Keratinocyte (primary cell): ENCODE measurements at regions not wholly inside any gene's neighbourhood (a gene's known extent, or its start where the extent isn't known, plus 50 kb on each side); places are given as distances from the start of the nearest gene placed in this dataset.

ENCODE experiments used
- DNase-seq: peaks from one replicate; pipeline ENCODE4 v3.0.0-alpha.2; 2011; ENCODE audit warnings: low read depth, missing footprints, low spot score
- FAIRE-seq: peaks from 2 replicates; lab custom pipeline; 2011; peaks lifted over from hg19 to GRCh38; lab: Jason Lieb, UNC
- H2AFZ ChIP-seq: 2 replicates; pipeline ENCODE4 v1.6.0; 2012; ENCODE audit warnings: low read length, control low read depth, inconsistent platforms; ENCODE audit not compliant: control insufficient read depth
- H3K27ac ChIP-seq: 2 replicates; pipeline ENCODE4 v1.5.1; 2011; ENCODE audit warnings: low read length; ENCODE audit not compliant: control insufficient read depth, insufficient read depth
- H3K27me3 ChIP-seq: 3 replicates; pipeline ENCODE4 v1.6.0; 2011; ENCODE audit warnings: low read length; ENCODE audit not compliant: control insufficient read depth, insufficient read depth; ENCODE audit errors: extremely low read depth
- H3K36me3 ChIP-seq, 2 experiments: 2 replicates in 1 of 2; 3 replicates in 1 of 2; pipeline ENCODE4 v1.5.1; 2011; ENCODE audit warnings: low read length in 2 of 2, mild to moderate bottlenecking in 1 of 2; ENCODE audit not compliant: control insufficient read depth in 2 of 2, insufficient read depth in 2 of 2; ENCODE audit errors: extremely low read depth in 1 of 2
- H3K4me1 ChIP-seq: 3 replicates; pipeline ENCODE4 v1.5.1; 2011; ENCODE audit warnings: low read length; ENCODE audit not compliant: control insufficient read depth, insufficient read depth; ENCODE audit errors: extremely low read depth
- H3K4me2 ChIP-seq: 3 replicates; pipeline ENCODE4 v1.6.0; 2011; ENCODE audit warnings: low read depth, low read length; ENCODE audit not compliant: control insufficient read depth, insufficient read depth; ENCODE audit errors: extremely low read depth
- H3K4me3 ChIP-seq, 3 experiments: fragments of 200-600 bp in 1 of 3; sonication (generic) in 1 of 3; 2 replicates in 2 of 3; 3 replicates in 1 of 3; pipeline ENCODE4 v1.5.1; 2011 to 2016; ENCODE audit warnings: low read length in 3 of 3, mild to moderate bottlenecking in 3 of 3, control low read depth in 2 of 3, inconsistent platforms in 1 of 3, low read depth in 1 of 3, mixed read lengths in 1 of 3, mixed run types in 1 of 3, moderate library complexity in 1 of 3; ENCODE audit not compliant: control insufficient read depth in 2 of 3, insufficient read depth in 2 of 3; ENCODE audit errors: extremely low read depth in 1 of 3
- H3K79me2 ChIP-seq: 2 replicates; pipeline ENCODE4 v1.6.0; 2012; ENCODE audit warnings: low read length; ENCODE audit not compliant: control insufficient read depth, insufficient read depth
- H3K9ac ChIP-seq: 3 replicates; pipeline ENCODE4 v1.6.0; 2011; ENCODE audit warnings: low read length; ENCODE audit not compliant: control insufficient read depth, insufficient read depth; ENCODE audit errors: extremely low read depth
- H3K9me1 ChIP-seq: 3 replicates; pipeline ENCODE4 v1.6.0; 2011; ENCODE audit warnings: low read length; ENCODE audit not compliant: control insufficient read depth, insufficient read depth; ENCODE audit errors: extremely low read depth
- H3K9me3 ChIP-seq: 2 replicates; pipeline ENCODE4 v1.5.1; 2012; ENCODE audit warnings: low read depth, low read length; ENCODE audit not compliant: control insufficient read depth
- H4K20me1 ChIP-seq: 3 replicates; pipeline ENCODE4 v1.6.0; 2011; ENCODE audit warnings: low read length; ENCODE audit not compliant: control insufficient read depth, insufficient read depth; ENCODE audit errors: extremely low read depth
- EZH2 ChIP-seq: IDR thresholded peaks from one replicate; pipeline ENCODE4 v1.6.1; 2012; ENCODE audit warnings: inconsistent platforms, mild to moderate bottlenecking, low read length, moderate library complexity
- dilution Hi-C: fragments of 300-500 bp; cut with MboI; formaldehyde crosslinking; loops from one replicate; pipeline ENCODE4 v1.7.0; 2020; ENCODE audit warnings: low sequenced_read_pairs; ENCODE audit not compliant: extremely low pct_ligation_motif_present
- TF ChIP-seq, protein P1 (sequence below), 3 experiments: IDR thresholded peaks in 1 of 3; conservative IDR thresholded peaks in 1 of 3; optimal IDR thresholded peaks in 1 of 3; 2 replicates in 2 of 3; 3 replicates in 1 of 3; pipeline versions ENCODE3 to v1.5.1; 2011; ENCODE audit warnings: low read length in 3 of 3, mild to moderate bottlenecking in 3 of 3, moderate library complexity in 2 of 3, control low read depth in 1 of 3, inconsistent platforms in 1 of 3; ENCODE audit not compliant: insufficient read depth in 2 of 3; ENCODE audit errors: extremely low read depth in 1 of 3

DNA sequence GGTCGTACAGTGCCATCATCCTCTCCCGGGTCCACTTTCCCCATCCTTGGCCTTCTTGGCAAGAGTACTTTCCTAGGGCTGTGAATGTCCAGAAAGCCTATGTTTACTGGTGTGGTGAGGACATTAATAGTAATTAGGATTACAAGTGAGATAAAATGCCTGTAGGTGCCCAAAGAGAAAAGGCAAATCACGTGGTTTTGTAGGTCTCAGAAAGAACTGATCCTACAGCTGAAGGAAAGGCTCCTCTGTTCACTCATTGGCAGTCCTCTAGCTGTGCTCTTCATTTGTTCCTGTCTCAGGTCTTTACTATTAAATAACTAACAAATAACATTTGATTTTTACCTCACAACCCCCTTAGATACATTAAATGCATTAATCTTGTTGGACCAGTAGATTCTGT, 220.1 kb upstream of the CBLB start:
- no peak for TF ChIP-seq EZH2
- TF ChIP-seq, protein P1, sequence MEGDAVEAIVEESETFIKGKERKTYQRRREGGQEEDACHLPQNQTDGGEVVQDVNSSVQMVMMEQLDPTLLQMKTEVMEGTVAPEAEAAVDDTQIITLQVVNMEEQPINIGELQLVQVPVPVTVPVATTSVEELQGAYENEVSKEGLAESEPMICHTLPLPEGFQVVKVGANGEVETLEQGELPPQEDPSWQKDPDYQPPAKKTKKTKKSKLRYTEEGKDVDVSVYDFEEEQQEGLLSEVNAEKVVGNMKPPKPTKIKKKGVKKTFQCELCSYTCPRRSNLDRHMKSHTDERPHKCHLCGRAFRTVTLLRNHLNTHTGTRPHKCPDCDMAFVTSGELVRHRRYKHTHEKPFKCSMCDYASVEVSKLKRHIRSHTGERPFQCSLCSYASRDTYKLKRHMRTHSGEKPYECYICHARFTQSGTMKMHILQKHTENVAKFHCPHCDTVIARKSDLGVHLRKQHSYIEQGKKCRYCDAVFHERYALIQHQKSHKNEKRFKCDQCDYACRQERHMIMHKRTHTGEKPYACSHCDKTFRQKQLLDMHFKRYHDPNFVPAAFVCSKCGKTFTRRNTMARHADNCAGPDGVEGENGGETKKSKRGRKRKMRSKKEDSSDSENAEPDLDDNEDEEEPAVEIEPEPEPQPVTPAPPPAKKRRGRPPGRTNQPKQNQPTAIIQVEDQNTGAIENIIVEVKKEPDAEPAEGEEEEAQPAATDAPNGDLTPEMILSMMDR (optimal IDR thresholded peaks at IDR 0.05 in 1 of 3, IDR thresholded peaks at IDR 0.05 in 1 of 3, conservative IDR thresholded peaks at IDR 0.05 in 1 of 3; ENCODE audit: extremely low read depth in 1 of 3, insufficient read depth in 2 of 3, low read length in 3 of 3), result no peak
- Histone ChIP-seq H3K79me2 (no peaks in the 10 kb centered on the region), H3K27ac (no peak overlapping the region), H3K27me3 (no peaks in the 10 kb centered on the region), H3K9me3 (no peaks in the 10 kb centered on the region), H3K36me3 (no peaks in the 10 kb centered on the region), H3K9me1 (no peaks in the 10 kb centered on the region), H3K9ac (no peak overlapping the region), H3K4me1 (no peaks in the 10 kb centered on the region), H3K4me3 (no peak overlapping the region), H3K4me2 (no peak overlapping the region), H2AFZ (no peak overlapping the region), H4K20me1 (no peaks in the 10 kb centered on the region)
- no peak for FAIRE-seq
- DNase-seq, result no peak
- dilution Hi-C loops, result no loop called here

DNA sequence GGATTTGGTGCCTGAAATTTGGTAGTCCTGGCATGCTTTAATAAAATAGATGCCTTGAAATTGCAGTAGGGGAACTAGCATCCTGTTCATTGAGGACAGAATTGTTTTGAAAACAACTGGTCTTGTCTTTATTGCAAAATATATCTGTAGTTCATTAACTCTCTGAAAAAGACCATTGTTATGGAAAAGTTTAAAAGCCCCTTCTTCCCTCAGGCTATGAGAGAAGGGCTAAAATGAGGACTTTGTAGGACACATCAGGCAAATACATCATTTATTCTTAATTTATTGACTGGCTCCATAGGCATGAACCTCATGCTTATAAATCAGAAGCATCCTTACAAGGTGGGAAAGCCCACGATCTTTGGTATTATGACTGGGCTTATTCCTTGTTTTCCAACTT, 221.0 kb upstream of the CBLB start:
- H3K4me3 ChIP-seq, result no peak overlapping the region
- H3K9ac ChIP-seq, result no peak overlapping the region
- H3K4me2 ChIP-seq, result no peak overlapping the region
- no peak for TF ChIP-seq EZH2
- TF ChIP-seq, protein P1 (optimal IDR thresholded peaks at IDR 0.05 in 1 of 3, IDR thresholded peaks at IDR 0.05 in 1 of 3, conservative IDR thresholded peaks at IDR 0.05 in 1 of 3; ENCODE audit: extremely low read depth in 1 of 3, insufficient read depth in 2 of 3, low read length in 3 of 3), result no peak
- no peaks in the 10 kb centered on the region for H4K20me1 ChIP-seq
- no peaks in the 10 kb centered on the region for H3K36me3 ChIP-seq
- dilution Hi-C loops, result no loop called here
- FAIRE-seq (no peak), DNase-seq (no peak)
- no peaks in the 10 kb centered on the region for H3K4me1 ChIP-seq
- H2AFZ ChIP-seq, result no peak overlapping the region
- no peaks in the 10 kb centered on the region for H3K79me2 ChIP-seq
- no peaks in the 10 kb centered on the region for H3K27me3 ChIP-seq
- H3K9me1 ChIP-seq, result no peaks in the 10 kb centered on the region
- H3K9me3 ChIP-seq, result no peaks in the 10 kb centered on the region
- H3K27ac ChIP-seq, result no peak overlapping the region
